Mesodermal cell (in vitro differentiated cells): ENCODE measurements at regions not wholly inside any gene's neighbourhood (a gene's known extent, or its start where the extent isn't known, plus 50 kb on each side); places are given as distances from the start of the nearest gene placed in this dataset.

Experiments
- H3K27ac ChIP-seq: 2 replicates; pipeline ENCODE4 v1.7.0; 2013; ENCODE audit warnings: mild to moderate bottlenecking, low read depth, low read length, moderate library complexity; ENCODE audit not compliant: severe bottlenecking
- H3K36me3 ChIP-seq: 2 replicates; pipeline ENCODE4 v1.7.1; 2013; ENCODE audit warnings: mild to moderate bottlenecking, low read length, moderate library complexity; ENCODE audit not compliant: control insufficient read depth, insufficient read depth
- H3K4me1 ChIP-seq: one replicate; pipeline ENCODE4 v1.7.1; 2013; ENCODE audit warnings: mild to moderate bottlenecking, low read length; ENCODE audit not compliant: insufficient read depth, control insufficient read depth, poor library complexity, severe bottlenecking
- H3K4me3 ChIP-seq: 2 replicates; pipeline ENCODE4 v1.7.0; 2013; ENCODE audit warnings: low read length, control low read depth, mild to moderate bottlenecking; ENCODE audit not compliant: insufficient read depth, poor library complexity, severe bottlenecking; ENCODE audit errors: extremely low read depth
- H3K9me3 ChIP-seq: 2 replicates; pipeline ENCODE4 v1.7.1; 2013; ENCODE audit warnings: mild to moderate bottlenecking, low read length, moderate library complexity; ENCODE audit not compliant: control insufficient read depth
- WGBS, 2 experiments: methylation state at CpG; one replicate each; pipeline ENCODE4 v1.1.5; 2013; ENCODE audit warnings: missing lambda C conversion rate in 2 of 2; ENCODE audit not compliant: insufficient coverage in 2 of 2; 5-methylcytosine and 5-hydroxymethylcytosine counted together

DNA sequence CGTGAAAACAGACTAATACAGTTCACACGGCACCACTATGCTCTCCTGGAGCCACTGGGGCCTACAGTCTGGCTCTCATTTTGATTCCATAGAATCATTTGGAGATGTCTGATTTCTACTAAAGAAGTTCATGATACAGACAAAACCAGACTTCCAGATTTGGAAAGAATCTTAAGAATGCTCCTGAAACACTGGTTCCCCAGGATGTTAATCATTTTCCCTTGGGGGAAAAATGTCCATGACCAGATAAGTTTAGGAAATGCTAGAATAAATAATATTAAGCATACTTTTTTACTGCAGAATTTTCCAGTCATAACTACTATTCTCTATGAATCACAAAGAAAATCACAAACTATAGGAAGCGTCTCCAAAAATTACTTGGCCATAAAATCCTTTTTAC is 63.0 kb upstream of the RGS7 start:
- H3K27ac ChIP-seq = no peak overlapping the region
- WGBS, 2 experiments = 100% methylated on average over 2 of the region's 3 CpGs; no CpG with 5 or more reads in 1 of the 2 experiments
- no peaks in the 10 kb centered on the region for H3K36me3 ChIP-seq
- no peak overlapping the region for H3K4me3 ChIP-seq
- no peaks in the 10 kb centered on the region for H3K4me1 ChIP-seq
- H3K9me3 ChIP-seq = no peaks in the 10 kb centered on the region

DNA sequence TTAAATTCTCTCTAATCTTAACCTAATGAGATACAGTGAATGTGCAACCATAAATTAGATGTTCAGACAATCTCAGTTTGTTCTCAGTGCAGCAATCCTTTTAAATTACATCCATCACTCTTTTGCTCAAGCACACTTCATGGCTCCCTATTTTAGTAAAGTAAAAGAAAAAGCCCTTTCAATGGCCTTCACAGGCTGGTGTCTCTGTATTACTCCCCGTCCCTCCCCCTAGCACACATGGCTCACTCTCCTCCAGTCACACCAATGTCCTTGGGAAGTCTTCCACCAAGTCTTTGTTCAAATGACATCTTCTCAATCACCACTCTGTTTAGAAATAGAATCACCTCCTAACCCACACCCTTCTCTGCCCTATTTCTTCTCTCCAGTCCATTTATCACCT is 60.3 kb upstream of the RGS7 start:
- Histone ChIP-seq H3K4me1 (no peaks in the 10 kb centered on the region), H3K27ac (no peak overlapping the region), H3K36me3 (no peaks in the 10 kb centered on the region), H3K4me3 (no peak overlapping the region), H3K9me3 (no peaks in the 10 kb centered on the region)
- WGBS, 2 experiments = 70 to 84% methylated on average over 1 of the region's 1 CpG

DNA sequence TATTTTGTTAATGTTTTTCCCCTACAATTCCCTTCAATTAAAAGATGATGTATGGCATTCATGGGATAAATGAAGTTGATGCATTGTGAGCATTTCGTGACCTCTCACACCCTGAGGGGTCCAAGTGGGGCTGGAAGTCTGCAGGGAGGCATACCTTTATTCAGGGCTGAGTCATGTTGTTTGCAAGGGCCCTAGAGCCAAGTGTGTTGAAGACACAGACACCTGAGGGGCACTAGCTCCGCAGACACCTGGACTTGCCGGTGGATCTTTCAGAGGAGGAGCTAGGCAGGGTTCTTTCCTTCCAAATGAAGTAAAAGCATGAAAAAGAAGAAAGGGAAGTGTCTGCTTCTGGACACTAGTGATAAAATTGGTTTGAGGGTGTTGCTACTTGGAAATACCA is 57.0 kb upstream of the RGS7 start:
- H3K4me1 ChIP-seq = no peaks in the 10 kb centered on the region
- 58 to 88% methylated on average over 3 of the region's 3 CpGs for WGBS, 2 experiments

DNA sequence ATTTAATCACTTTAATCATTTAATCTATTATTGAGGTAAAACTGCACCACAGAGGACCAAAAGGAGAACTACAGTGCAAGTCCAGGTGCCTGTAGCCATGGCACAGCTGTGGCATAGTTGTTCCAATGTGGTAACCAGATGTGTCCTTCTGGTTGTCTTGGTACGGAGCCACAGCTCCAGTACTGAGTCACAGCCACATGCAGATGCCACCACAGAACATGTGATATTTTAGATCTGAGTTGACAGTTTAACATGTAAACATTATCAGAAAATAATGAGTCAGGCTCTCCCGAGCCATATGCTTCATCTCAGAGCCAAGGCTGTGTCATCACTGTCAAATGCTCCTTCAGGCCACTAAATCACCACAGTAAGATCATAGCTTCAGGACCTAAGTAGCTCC is 56.4 kb upstream of the RGS7 start:
- H3K4me3 ChIP-seq = no peak overlapping the region
- no peaks in the 10 kb centered on the region for H3K36me3 ChIP-seq
- no peaks in the 10 kb centered on the region for H3K9me3 ChIP-seq
- no peak overlapping the region for H3K27ac ChIP-seq
- WGBS, 2 experiments = 92 to 100% methylated on average over 1 to 2 of the region's 2 CpGs
- H3K4me1 ChIP-seq = no peaks in the 10 kb centered on the region

More for the DNA sequence above, 57.0 kb upstream of the RGS7 start:
- Histone ChIP-seq H3K36me3 (no peaks in the 10 kb centered on the region), H3K9me3 (no peaks in the 10 kb centered on the region), H3K27ac (no peak overlapping the region), H3K4me3 (no peak overlapping the region)

DNA sequence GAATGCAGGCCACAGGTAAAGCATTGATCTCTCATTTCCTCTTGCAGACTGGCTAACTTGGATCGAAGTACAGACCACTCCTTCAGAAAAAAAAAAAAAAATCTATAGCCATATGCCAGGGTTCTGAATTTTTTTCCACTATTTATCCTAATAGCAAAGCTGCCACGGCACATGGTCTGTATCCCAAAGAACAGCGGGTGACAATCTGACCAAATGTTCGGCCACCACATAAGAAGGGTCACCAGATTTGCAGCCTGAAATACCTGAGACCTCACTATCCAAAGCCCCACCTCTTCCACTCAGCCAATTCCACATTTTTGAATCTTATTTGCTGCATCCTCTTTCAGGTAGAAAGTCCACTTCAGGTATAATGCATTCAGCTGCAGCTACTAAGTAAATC is 55.6 kb upstream of the RGS7 start:
- WGBS, 2 experiments = 90 to 100% methylated on average over 4 of the region's 4 CpGs
- H3K4me1 ChIP-seq = no peaks in the 10 kb centered on the region
- H3K36me3 ChIP-seq = no peaks in the 10 kb centered on the region
- H3K27ac ChIP-seq = no peak overlapping the region
- no peaks in the 10 kb centered on the region for H3K9me3 ChIP-seq
- no peak overlapping the region for H3K4me3 ChIP-seq

- 79 to 92% methylated on average over 2 of the region's 6 CpGs for WGBS, 2 experiments
- Histone ChIP-seq H3K27ac (no peak overlapping the region), H3K4me3 (no peak overlapping the region)
These were observed 54.9 kb upstream of the RGS7 start for GRCh38 chr1:241411776-241412338.

DNA sequence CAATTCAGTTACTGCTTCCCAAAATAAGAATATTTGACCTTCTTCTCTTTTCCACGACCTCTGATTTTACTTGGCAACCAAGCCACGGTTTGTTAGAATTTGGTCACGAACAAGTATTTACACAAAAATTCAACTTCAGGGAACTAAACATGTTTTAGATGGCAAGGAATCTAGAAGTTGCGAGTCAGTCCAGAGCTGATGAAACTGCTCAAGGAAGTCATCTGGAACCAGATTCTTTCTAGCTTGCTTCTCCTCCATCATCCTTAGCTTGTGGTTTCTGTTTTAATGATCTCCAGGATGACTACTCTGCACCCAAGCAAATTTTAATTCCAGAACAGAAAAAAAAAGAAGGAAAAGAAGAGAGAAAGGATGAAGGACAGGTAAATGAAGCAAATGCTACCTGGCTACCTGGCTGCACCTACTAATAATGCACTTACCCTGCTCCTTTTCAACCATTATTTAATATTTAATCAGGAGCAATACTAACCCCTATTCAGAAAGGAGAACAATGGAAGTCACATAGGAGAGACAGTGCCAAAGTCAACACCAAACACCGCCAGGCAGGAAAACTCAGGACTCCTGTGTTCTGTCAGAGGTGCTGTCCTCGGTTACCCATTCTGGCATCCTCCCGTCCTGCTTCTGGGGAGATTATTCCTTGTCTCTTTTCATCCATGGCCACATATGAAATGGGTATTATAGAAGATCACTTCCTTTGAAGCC is 54.2 kb upstream of the RGS7 start:
- Histone ChIP-seq H3K9me3 (no peaks in the 10 kb centered on the region), H3K27ac (no peak overlapping the region)
- 78 to 84% methylated on average over 4 to 6 of the region's 7 CpGs for WGBS, 2 experiments

More at GRCh38 chr1:241411776-241412338, 54.9 kb upstream of the RGS7 start:
- no peaks in the 10 kb centered on the region for H3K9me3 ChIP-seq
- H3K36me3 ChIP-seq = no peaks in the 10 kb centered on the region
- H3K4me1 ChIP-seq = no peaks in the 10 kb centered on the region

DNA sequence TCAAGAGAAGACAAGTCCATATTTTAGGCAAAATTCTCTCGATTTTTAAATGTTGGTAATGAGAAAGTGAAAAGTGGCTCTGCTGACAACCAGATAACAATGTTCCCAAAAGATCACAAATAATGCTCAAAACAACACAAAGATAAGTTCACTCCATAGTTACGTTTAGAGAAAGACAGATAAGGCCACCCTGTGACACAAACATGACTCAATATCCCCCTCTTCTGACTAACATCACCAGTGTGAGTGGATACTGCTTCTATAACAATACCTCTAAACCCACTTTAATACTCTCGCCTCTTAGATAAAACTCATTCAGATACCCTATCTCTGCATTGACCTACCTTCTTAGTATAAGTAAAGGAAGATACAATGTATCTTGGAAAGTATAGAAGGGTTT is 51.2 kb upstream of the RGS7 start:
- no peak overlapping the region for H3K27ac ChIP-seq
- H3K36me3 ChIP-seq = no peaks in the 10 kb centered on the region
- 50% methylated on average over 1 of the region's 3 CpGs; no CpG with 5 or more reads in 1 of the 2 experiments for WGBS, 2 experiments
- no peaks in the 10 kb centered on the region for H3K9me3 ChIP-seq
- H3K4me3 ChIP-seq = no peak overlapping the region
- H3K4me1 ChIP-seq = no peaks in the 10 kb centered on the region

More for the DNA sequence above, 54.2 kb upstream of the RGS7 start:
- Histone ChIP-seq H3K36me3 (no peaks in the 10 kb centered on the region), H3K4me3 (no peak overlapping the region), H3K4me1 (no peaks in the 10 kb centered on the region)
